Activated B cell treated with CpG ODN at 0.5 μM for 24 hours (primary cell): ENCODE measurements at regions not wholly inside any gene's neighbourhood (a gene's known extent, or its start where the extent isn't known, plus 50 kb on each side); places are given as distances from the start of the nearest gene placed in this dataset.

ENCODE experiments used
- ATAC-seq: fragments of 200-7000 bp; cut with Tn5 transposase; one replicate; pipeline ENCODE4 v1.10.0; 2021; ENCODE audit warnings: low read depth, mild to moderate bottlenecking, moderate library complexity
- CTCF ChIA-PET: fragments of 350-600 bp; sonication (Branson Sonifier 250); formaldehyde crosslinking; loops from one replicate; lab custom pipeline; 2021; ENCODE audit warnings: antibody characterized with exemption; lab: Charles Lee
- POLR2A ChIA-PET: fragments of 350-600 bp; sonication (Branson Sonifier 250); formaldehyde crosslinking; loops from one replicate; lab custom pipeline; 2021; ENCODE audit warnings: antibody characterized with exemption; lab: Charles Lee
- DNase-seq: peaks from one replicate; pipeline ENCODE4 v3.0.0; 2022
- H3K27ac Mint-ChIP-seq: one replicate; pipeline ENCODE4 v1.8.0; 2020; ENCODE audit warnings: mixed read lengths
- H3K27me3 Mint-ChIP-seq: one replicate; pipeline ENCODE4 v1.8.0; 2021; ENCODE audit warnings: mixed read lengths
- H3K36me3 Mint-ChIP-seq: one replicate; pipeline ENCODE4 v1.8.0; 2021; ENCODE audit warnings: low read depth, mixed read lengths
- H3K4me1 Mint-ChIP-seq: one replicate; pipeline ENCODE4 v1.8.0; 2021; ENCODE audit warnings: mixed read lengths
- H3K4me3 Mint-ChIP-seq: one replicate; pipeline ENCODE4 v1.8.0; 2020; ENCODE audit warnings: mild to moderate bottlenecking, mixed read lengths
- H3K9me3 Mint-ChIP-seq: one replicate; pipeline ENCODE4 v1.8.0; 2020; ENCODE audit warnings: mixed read lengths
- CTCF ChIP-seq: fragments of 200-600 bp; IDR thresholded peaks from one replicate; pipeline ENCODE4 v1.8.0; 2022; ENCODE audit warnings: antibody characterized with exemption, mild to moderate bottlenecking
- intact Hi-C: fragments of 100-400 bp; cut with micrococcal nuclease; formaldehyde crosslinking; loops from one replicate; pipeline ENCODE4 v1.15.1; 2024

- ATAC-seq (no peak), DNase-seq (no peak)
- POLR2A ChIA-PET: no interaction called here
- no peaks in the 10 kb centered on the region for H3K27me3 Mint-ChIP-seq
- TF ChIP-seq CTCF: no peak
- H3K9me3 Mint-ChIP-seq: peaks cover 1% of the 10 kb centered on the region
- no peak overlapping the region for H3K4me3 Mint-ChIP-seq
- CTCF ChIA-PET: no interaction called here
- H3K4me1 Mint-ChIP-seq: no peaks in the 10 kb centered on the region
- H3K27ac Mint-ChIP-seq: no peak overlapping the region
- intact Hi-C loops: no loop called here
- no peaks in the 10 kb centered on the region for H3K36me3 Mint-ChIP-seq
These were observed 369.6 kb downstream of the OTOL1 start for GRCh38 chr3:161866176-161866575.

GRCh38 chr3:161875483-161875882 lies 378.9 kb downstream of the OTOL1 start:
- ChIA-PET POLR2A (no interaction called here), CTCF (no interaction called here)
- TF ChIP-seq CTCF: no peak
- DNase-seq (no peak), ATAC-seq (no peak)
- Mint-ChIP-seq H3K27ac (no peak overlapping the region), H3K36me3 (no peaks in the 10 kb centered on the region), H3K9me3 (peaks cover 7% of the 10 kb centered on the region), H3K27me3 (no peaks in the 10 kb centered on the region), H3K4me3 (no peak overlapping the region), H3K4me1 (no peaks in the 10 kb centered on the region)
- intact Hi-C loops: no loop called here

- CTCF ChIA-PET: no interaction called here
- intact Hi-C loops: no loop called here
- no peak for TF ChIP-seq CTCF
- Mint-ChIP-seq H3K36me3 (no peaks in the 10 kb centered on the region), H3K4me3 (no peak overlapping the region), H3K9me3 (peaks cover 15% of the 10 kb centered on the region), H3K27ac (no peak overlapping the region), H3K4me1 (no peaks in the 10 kb centered on the region), H3K27me3 (no peaks in the 10 kb centered on the region)
- no peak for ATAC-seq
- POLR2A ChIA-PET: no interaction called here
- no peak for DNase-seq
These were observed 382.9 kb downstream of the OTOL1 start for GRCh38 chr3:161879470-161879869.

- peaks cover 15% of the 10 kb centered on the region for H3K9me3 Mint-ChIP-seq
- POLR2A ChIA-PET: no interaction called here
- CTCF ChIA-PET: no interaction called here
These were observed 388.2 kb downstream of the OTOL1 start for GRCh38 chr3:161884830-161885229.

GRCh38 chr3:161890147-161890625 lies 393.6 kb downstream of the OTOL1 start:
- POLR2A ChIA-PET: no interaction called here
- H3K36me3 Mint-ChIP-seq: no peaks in the 10 kb centered on the region
- H3K9me3 Mint-ChIP-seq: peaks cover 7% of the 10 kb centered on the region
- H3K4me1 Mint-ChIP-seq: no peaks in the 10 kb centered on the region
- DNase-seq (no peak), ATAC-seq (no peak)
- intact Hi-C loops: no loop called here
- no peak overlapping the region for H3K27ac Mint-ChIP-seq
- no peaks in the 10 kb centered on the region for H3K27me3 Mint-ChIP-seq
- CTCF ChIA-PET: no interaction called here
- TF ChIP-seq CTCF: no peak
- H3K4me3 Mint-ChIP-seq: no peak overlapping the region

More at GRCh38 chr3:161884830-161885229, 388.2 kb downstream of the OTOL1 start:
- Mint-ChIP-seq H3K4me3 (no peak overlapping the region), H3K27me3 (no peaks in the 10 kb centered on the region), H3K4me1 (no peaks in the 10 kb centered on the region), H3K27ac (no peak overlapping the region), H3K36me3 (no peaks in the 10 kb centered on the region)
- DNase-seq (no peak), ATAC-seq (no peak)
- intact Hi-C loops: no loop called here
- no peak for TF ChIP-seq CTCF
